Activated CD8-positive, alpha-beta T cell treated with anti-CD3 and anti-CD28 coated beads for 36 hours (primary cell): ENCODE measurements at regions not wholly inside any gene's neighbourhood (a gene's known extent, or its start where the extent isn't known, plus 50 kb on each side); places are given as distances from the start of the nearest gene placed in this dataset.

Source experiments
- ATAC-seq: fragments of 200-7000 bp; cut with Tn5 transposase; one replicate; pipeline ENCODE4 v1.10.0; 2021; ENCODE audit warnings: mild to moderate bottlenecking, moderate library complexity
- CTCF ChIA-PET: fragments of 350-600 bp; sonication (Branson Sonifier 250); formaldehyde crosslinking; loops from one replicate; lab custom pipeline; 2021; ENCODE audit warnings: antibody characterized with exemption; lab: Charles Lee
- POLR2A ChIA-PET: fragments of 350-600 bp; sonication (Branson Sonifier 250); formaldehyde crosslinking; loops from one replicate; lab custom pipeline; 2021; ENCODE audit warnings: antibody characterized with exemption; lab: Charles Lee
- DNase-seq: peaks from one replicate; pipeline ENCODE4 v3.0.0-alpha.2; 2020
- H3K27ac Mint-ChIP-seq: one replicate; pipeline ENCODE4 v1.8.0; 2021; ENCODE audit warnings: mild to moderate bottlenecking, mixed read lengths
- H3K27me3 Mint-ChIP-seq: one replicate; pipeline ENCODE4 v1.8.0; 2021; ENCODE audit warnings: mixed read lengths
- H3K36me3 Mint-ChIP-seq: one replicate; pipeline ENCODE4 v1.8.0; 2021; ENCODE audit warnings: low read depth, mixed read lengths
- H3K4me1 Mint-ChIP-seq: one replicate; pipeline ENCODE4 v1.8.0; 2021; ENCODE audit warnings: low read depth, mixed read lengths
- H3K4me3 Mint-ChIP-seq: one replicate; pipeline ENCODE4 v1.8.0; 2021; ENCODE audit warnings: mild to moderate bottlenecking, moderate library complexity, mixed read lengths
- H3K9me3 Mint-ChIP-seq: one replicate; pipeline ENCODE4 v1.8.0; 2021; ENCODE audit warnings: mixed read lengths
- intact Hi-C: fragments of 100-400 bp; cut with micrococcal nuclease; formaldehyde crosslinking; loops from one replicate; pipeline ENCODE4 v1.10.0; 2022
- TF ChIP-seq, protein P1 (sequence below): fragments of 200-600 bp; IDR thresholded peaks from one replicate; pipeline ENCODE4 v1.8.0; 2022; ENCODE audit warnings: antibody characterized with exemption, mild to moderate bottlenecking

DNA sequence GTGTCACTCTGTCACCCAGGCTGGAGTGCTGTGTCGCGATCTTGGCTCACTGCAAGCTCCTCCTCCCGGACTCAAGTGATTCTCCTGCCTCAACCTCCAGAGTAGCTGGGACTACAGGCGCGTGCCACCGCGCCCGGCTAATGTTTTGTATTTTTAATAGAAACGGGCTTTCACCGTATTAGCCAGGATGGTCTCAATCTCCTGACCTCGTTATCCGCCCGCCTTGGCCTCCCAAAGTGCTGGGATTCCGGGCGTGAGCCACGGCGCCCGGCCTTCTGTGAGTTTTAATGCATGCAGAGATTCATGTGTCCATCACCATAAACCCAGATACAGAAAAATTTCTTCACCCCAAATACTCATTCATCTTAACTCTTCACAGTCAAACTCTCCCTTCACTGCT lies 1046.7 kb downstream of the CDH9 start:
- Mint-ChIP-seq H3K4me1 (no peaks in the 10 kb centered on the region), H3K27ac (no peak overlapping the region), H3K4me3 (no peak overlapping the region), H3K9me3 (peaks cover 17% of the 10 kb centered on the region), H3K27me3 (no peaks in the 10 kb centered on the region), H3K36me3 (no peaks in the 10 kb centered on the region)
- TF ChIP-seq, protein P1, sequence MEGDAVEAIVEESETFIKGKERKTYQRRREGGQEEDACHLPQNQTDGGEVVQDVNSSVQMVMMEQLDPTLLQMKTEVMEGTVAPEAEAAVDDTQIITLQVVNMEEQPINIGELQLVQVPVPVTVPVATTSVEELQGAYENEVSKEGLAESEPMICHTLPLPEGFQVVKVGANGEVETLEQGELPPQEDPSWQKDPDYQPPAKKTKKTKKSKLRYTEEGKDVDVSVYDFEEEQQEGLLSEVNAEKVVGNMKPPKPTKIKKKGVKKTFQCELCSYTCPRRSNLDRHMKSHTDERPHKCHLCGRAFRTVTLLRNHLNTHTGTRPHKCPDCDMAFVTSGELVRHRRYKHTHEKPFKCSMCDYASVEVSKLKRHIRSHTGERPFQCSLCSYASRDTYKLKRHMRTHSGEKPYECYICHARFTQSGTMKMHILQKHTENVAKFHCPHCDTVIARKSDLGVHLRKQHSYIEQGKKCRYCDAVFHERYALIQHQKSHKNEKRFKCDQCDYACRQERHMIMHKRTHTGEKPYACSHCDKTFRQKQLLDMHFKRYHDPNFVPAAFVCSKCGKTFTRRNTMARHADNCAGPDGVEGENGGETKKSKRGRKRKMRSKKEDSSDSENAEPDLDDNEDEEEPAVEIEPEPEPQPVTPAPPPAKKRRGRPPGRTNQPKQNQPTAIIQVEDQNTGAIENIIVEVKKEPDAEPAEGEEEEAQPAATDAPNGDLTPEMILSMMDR: no peak
- ChIA-PET POLR2A (no interaction called here), CTCF (no interaction called here)
- intact Hi-C loops: no loop called here
- ATAC-seq (no peak), DNase-seq (no peak)

DNA sequence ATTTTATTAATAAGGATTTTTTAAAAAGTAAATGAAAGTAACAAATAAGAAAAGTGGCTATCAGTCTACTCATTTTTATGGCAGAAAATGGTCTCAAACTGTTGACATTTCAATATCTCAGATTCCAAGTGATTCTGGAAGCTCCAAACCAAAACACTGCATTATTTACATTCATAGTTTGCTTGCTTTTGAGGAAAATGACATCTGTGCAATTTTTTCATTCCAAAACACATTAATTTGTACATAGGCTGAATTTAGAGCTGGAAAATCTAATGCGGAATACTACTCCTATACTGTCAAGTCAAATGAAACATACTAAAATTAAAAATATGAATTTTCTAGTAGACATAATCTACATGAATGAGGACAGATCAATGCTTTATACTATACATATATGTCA lies 1047.6 kb downstream of the CDH9 start:
- H3K27me3 Mint-ChIP-seq: no peaks in the 10 kb centered on the region
- TF ChIP-seq, protein P1: no peak
- peaks cover 16% of the 10 kb centered on the region for H3K9me3 Mint-ChIP-seq
- H3K36me3 Mint-ChIP-seq: no peaks in the 10 kb centered on the region
- no peak for ATAC-seq
- CTCF ChIA-PET: no interaction called here
- intact Hi-C loops: no loop called here
- no peak for DNase-seq
- POLR2A ChIA-PET: no interaction called here
- no peak overlapping the region for H3K27ac Mint-ChIP-seq
- no peaks in the 10 kb centered on the region for H3K4me1 Mint-ChIP-seq
- no peak overlapping the region for H3K4me3 Mint-ChIP-seq

DNA sequence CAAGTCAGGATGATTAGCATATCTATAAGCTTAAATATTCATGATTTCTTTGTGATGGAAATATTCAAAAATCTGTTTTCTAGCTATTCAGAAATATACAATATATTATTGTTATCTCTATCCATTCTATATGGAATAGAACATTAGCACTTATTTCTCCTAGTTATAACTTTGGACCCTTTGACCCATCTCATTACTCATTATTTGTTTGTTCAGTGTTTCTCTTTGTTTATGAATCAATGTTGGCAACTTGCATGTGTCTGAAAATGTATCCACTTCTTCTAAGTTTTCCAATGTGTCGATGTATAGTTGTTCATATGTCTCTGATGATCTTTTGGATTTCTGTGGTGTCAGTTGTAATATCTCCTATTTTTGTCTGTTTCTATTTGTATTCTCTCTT lies 1059.3 kb downstream of the CDH9 start:
- CTCF ChIA-PET: no interaction called here
- peaks cover 13% of the 10 kb centered on the region for H3K9me3 Mint-ChIP-seq
- no peak overlapping the region for H3K27ac Mint-ChIP-seq
- no peaks in the 10 kb centered on the region for H3K27me3 Mint-ChIP-seq
- H3K36me3 Mint-ChIP-seq: no peaks in the 10 kb centered on the region
- no peak for ATAC-seq
- POLR2A ChIA-PET: no interaction called here
- DNase-seq: no peak
- H3K4me1 Mint-ChIP-seq: no peaks in the 10 kb centered on the region
- no peak overlapping the region for H3K4me3 Mint-ChIP-seq
- intact Hi-C loops: no loop called here
- TF ChIP-seq, protein P1: no peak

DNA sequence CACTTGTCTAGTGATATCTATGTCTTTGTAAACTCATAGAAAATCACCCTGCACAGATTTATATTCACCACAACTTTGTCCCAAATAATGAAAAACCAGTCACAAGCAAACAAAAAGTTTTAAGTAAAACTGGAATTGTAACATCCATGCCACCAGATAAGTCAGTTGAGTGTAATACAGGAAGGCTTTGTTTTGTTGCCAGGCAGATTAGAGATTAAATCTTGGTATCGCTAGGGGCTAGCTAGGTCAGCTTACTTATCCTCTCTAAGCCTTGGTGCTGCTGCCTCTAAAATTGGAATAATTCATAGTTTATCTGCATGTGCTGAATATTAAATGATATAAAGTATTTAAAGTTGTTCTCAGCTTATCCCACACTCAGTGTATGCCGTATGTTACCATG lies 1062.5 kb downstream of the CDH9 start:
- no peaks in the 10 kb centered on the region for H3K27me3 Mint-ChIP-seq
- no peaks in the 10 kb centered on the region for H3K4me1 Mint-ChIP-seq
- H3K4me3 Mint-ChIP-seq: no peak overlapping the region
- TF ChIP-seq, protein P1: no peak
- no peak for DNase-seq
- intact Hi-C loops: no loop called here
- no peak overlapping the region for H3K27ac Mint-ChIP-seq
- ChIA-PET POLR2A (interaction anchor here (0.6 kb wide), 1 partner anchor 530 kb away, joined by 3 read pairs; no protein-coding TSS in a partner anchor), CTCF (no interaction called here)
- no peak for ATAC-seq
- peaks cover 16% of the 10 kb centered on the region for H3K9me3 Mint-ChIP-seq
- no peaks in the 10 kb centered on the region for H3K36me3 Mint-ChIP-seq

DNA sequence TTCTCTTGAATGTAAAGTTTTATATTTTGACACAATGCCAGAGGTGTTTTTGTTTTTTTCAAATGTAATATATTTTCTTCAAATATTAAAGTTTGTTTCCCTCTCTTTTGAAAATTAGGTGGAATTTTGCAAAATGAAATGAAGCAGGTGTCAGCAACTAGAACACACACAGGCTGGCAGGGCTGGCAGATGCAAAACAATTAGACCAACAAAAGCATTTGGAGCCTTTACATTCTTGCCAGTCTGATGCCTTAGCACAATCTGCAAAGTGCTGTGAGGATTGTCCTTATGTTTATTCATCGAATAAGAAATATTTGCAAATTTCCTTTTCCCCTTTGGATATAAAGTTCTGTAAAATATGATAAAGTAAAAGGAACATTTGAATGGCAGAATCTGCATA lies 1063.9 kb downstream of the CDH9 start:
- DNase-seq (no peak), ATAC-seq (no peak)
- peaks cover 11% of the 10 kb centered on the region for H3K9me3 Mint-ChIP-seq
- TF ChIP-seq, protein P1: no peak
- H3K4me1 Mint-ChIP-seq: no peaks in the 10 kb centered on the region
- CTCF ChIA-PET: no interaction called here
- intact Hi-C loops: no loop called here
- no peaks in the 10 kb centered on the region for H3K27me3 Mint-ChIP-seq
- no peak overlapping the region for H3K27ac Mint-ChIP-seq
- H3K4me3 Mint-ChIP-seq: no peak overlapping the region
- H3K36me3 Mint-ChIP-seq: no peaks in the 10 kb centered on the region
- POLR2A ChIA-PET: no interaction called here
